ENCODE measurements at regions not wholly inside any gene's neighbourhood (a gene's known extent, or its start where the extent isn't known, plus 50 kb on each side); places are given as distances from the start of the nearest gene placed in this dataset.

GRCh38 chr11:87484566-87484965 lies 446.8 kb downstream of the TMEM135 start:
- Histone ChIP-seq H3K27me3 (ENCODE audit: insufficient read depth, low read length, poor library complexity, severe bottlenecking) (no peaks in the 10 kb centered on the region), H2AFZ (ENCODE audit: low read length) (no peak overlapping the region), H3K4me1 (ENCODE audit: insufficient read depth, low read length, poor library complexity, severe bottlenecking) (no peaks in the 10 kb centered on the region), H3K36me3 (ENCODE audit: insufficient read depth, low read length) (no peaks in the 10 kb centered on the region), H4K20me1 (ENCODE audit: insufficient read depth, low read length, poor library complexity, severe bottlenecking) (no peaks in the 10 kb centered on the region), H3K4me3 (ENCODE audit: low read length, poor library complexity, severe bottlenecking) (no peak overlapping the region), H3K9me2 (replicated peaks; ENCODE audit: low read depth, low read length) (no peaks in the 10 kb centered on the region), H3K79me2 (ENCODE audit: insufficient read depth, low read length) (no peaks in the 10 kb centered on the region), H3K9ac (ENCODE audit: low read depth, low read length, poor library complexity, severe bottlenecking) (no peak overlapping the region), H3K9me3 (ENCODE audit: insufficient read depth, low read depth, low read length) (no peaks in the 10 kb centered on the region), H3F3A (ENCODE audit: low read depth) (no peaks in the 10 kb centered on the region), H3K4me2 (ENCODE audit: low read depth, low read length, poor library complexity, severe bottlenecking) (no peak overlapping the region)
- no peak for TF ChIP-seq CTCF (conservative IDR thresholded peaks at IDR 0.05; ENCODE audit: low read length)

GRCh38 chr11:87477321-87477720 lies 439.6 kb downstream of the TMEM135 start:
- no peaks in the 10 kb centered on the region for H3K9me2 ChIP-seq (replicated peaks; ENCODE audit: low read depth, low read length)
- H2AFZ ChIP-seq (ENCODE audit: low read length), result no peak overlapping the region
- H3K4me2 ChIP-seq (ENCODE audit: low read depth, low read length, poor library complexity, severe bottlenecking), result no peak overlapping the region
- H3K36me3 ChIP-seq (ENCODE audit: insufficient read depth, low read length), result no peaks in the 10 kb centered on the region
- H3K4me1 ChIP-seq (ENCODE audit: insufficient read depth, low read length, poor library complexity, severe bottlenecking), result no peaks in the 10 kb centered on the region
- no peak overlapping the region for H3K9ac ChIP-seq (ENCODE audit: low read depth, low read length, poor library complexity, severe bottlenecking)
- H4K20me1 ChIP-seq (ENCODE audit: insufficient read depth, low read length, poor library complexity, severe bottlenecking), result no peaks in the 10 kb centered on the region
- no peak for TF ChIP-seq CTCF (conservative IDR thresholded peaks at IDR 0.05; ENCODE audit: low read length)
- no peak for TF ChIP-seq EZH2phosphoT487 (IDR thresholded peaks at IDR 0.05; ENCODE audit: borderline replicate concordance)
- no peaks in the 10 kb centered on the region for H3F3A ChIP-seq (ENCODE audit: low read depth)
- no peaks in the 10 kb centered on the region for H3K9me3 ChIP-seq (ENCODE audit: insufficient read depth, low read depth, low read length)
- no peaks in the 10 kb centered on the region for H3K79me2 ChIP-seq (ENCODE audit: insufficient read depth, low read length)
- no peaks in the 10 kb centered on the region for H3K27me3 ChIP-seq (ENCODE audit: insufficient read depth, low read length, poor library complexity, severe bottlenecking)
- H3K4me3 ChIP-seq (ENCODE audit: low read length, poor library complexity, severe bottlenecking), result no peak overlapping the region

- Histone ChIP-seq H3K4me3 (ENCODE audit: low read length, poor library complexity, severe bottlenecking) (no peak overlapping the region), H3K79me2 (ENCODE audit: insufficient read depth, low read length) (no peaks in the 10 kb centered on the region), H4K20me1 (ENCODE audit: insufficient read depth, low read length, poor library complexity, severe bottlenecking) (no peaks in the 10 kb centered on the region), H3K4me1 (ENCODE audit: insufficient read depth, low read length, poor library complexity, severe bottlenecking) (no peaks in the 10 kb centered on the region), H2AFZ (ENCODE audit: low read length) (no peak overlapping the region), H3K27me3 (ENCODE audit: insufficient read depth, low read length, poor library complexity, severe bottlenecking) (no peaks in the 10 kb centered on the region), H3K4me2 (ENCODE audit: low read depth, low read length, poor library complexity, severe bottlenecking) (no peak overlapping the region), H3K9me2 (replicated peaks; ENCODE audit: low read depth, low read length) (no peaks in the 10 kb centered on the region), H3F3A (ENCODE audit: low read depth) (no peaks in the 10 kb centered on the region), H3K36me3 (ENCODE audit: insufficient read depth, low read length) (no peaks in the 10 kb centered on the region), H3K9me3 (ENCODE audit: insufficient read depth, low read depth, low read length) (no peaks in the 10 kb centered on the region), H3K9ac (ENCODE audit: low read depth, low read length, poor library complexity, severe bottlenecking) (no peak overlapping the region)
- TF ChIP-seq CTCF (conservative IDR thresholded peaks at IDR 0.05; ENCODE audit: low read length) (no peak), EZH2phosphoT487 (IDR thresholded peaks at IDR 0.05; ENCODE audit: borderline replicate concordance) (no peak)
These were observed 435.4 kb downstream of the TMEM135 start for GRCh38 chr11:87473174-87473573.
